GM21737 (cell line): ENCODE measurements at regions not wholly inside any gene's neighbourhood (a gene's known extent, or its start where the extent isn't known, plus 50 kb on each side); places are given as distances from the start of the nearest gene placed in this dataset.
"Not testable (repeated sequence)": the region's sequence is repeated elsewhere in the genome, so short reads cannot be mapped to it uniquely, and the experiment has no call there.

Experiments used
- ATAC-seq: cut with Tn5 transposase; IDR thresholded peaks from one replicate; pipeline ENCODE4 v1.9.1; 2021; ENCODE audit warnings: mild to moderate bottlenecking, moderate library complexity; ENCODE audit not compliant: unreplicated experiment

DNA sequence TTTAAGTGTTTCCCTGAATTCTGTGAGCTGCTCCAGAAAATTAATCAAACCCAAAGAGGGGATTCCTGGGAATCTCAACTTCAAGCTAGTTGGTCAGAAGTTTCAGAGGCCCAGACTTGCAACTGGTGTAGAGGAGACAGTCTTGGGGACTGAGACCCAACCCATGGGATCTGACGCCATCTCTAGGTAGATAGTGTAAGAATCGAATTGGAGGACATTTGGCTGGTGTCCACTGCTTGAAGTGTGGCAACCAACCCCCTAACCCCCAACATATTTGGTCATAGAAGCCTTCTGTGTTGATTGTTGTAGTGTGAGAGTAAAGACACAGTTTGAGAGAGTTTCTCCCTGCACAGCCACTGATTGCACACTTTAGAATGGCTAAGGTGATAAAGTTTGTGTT is 103.5 kb upstream of the CARMIL1 start:
- ATAC-seq: no peak

GRCh38 chr6:25176466-25176865 is 102.7 kb upstream of the CARMIL1 start:
- ATAC-seq: no peak

GRCh38 chr6:25177500-25178028 is 101.6 kb upstream of the CARMIL1 start:
- no peak for ATAC-seq

GRCh38 chr6:25178336-25179035 is 100.7 kb upstream of the CARMIL1 start:
- no peak for ATAC-seq

GRCh38 chr6:25179051-25179778 is 100.0 kb upstream of the CARMIL1 start:
- ATAC-seq: no peak

- no peak for ATAC-seq
Observed at GRCh38 chr6:25180630-25181349, 98.4 kb upstream of the CARMIL1 start.

GRCh38 chr6:25181350-25181724 is 97.8 kb upstream of the CARMIL1 start:
- no peak for ATAC-seq

DNA sequence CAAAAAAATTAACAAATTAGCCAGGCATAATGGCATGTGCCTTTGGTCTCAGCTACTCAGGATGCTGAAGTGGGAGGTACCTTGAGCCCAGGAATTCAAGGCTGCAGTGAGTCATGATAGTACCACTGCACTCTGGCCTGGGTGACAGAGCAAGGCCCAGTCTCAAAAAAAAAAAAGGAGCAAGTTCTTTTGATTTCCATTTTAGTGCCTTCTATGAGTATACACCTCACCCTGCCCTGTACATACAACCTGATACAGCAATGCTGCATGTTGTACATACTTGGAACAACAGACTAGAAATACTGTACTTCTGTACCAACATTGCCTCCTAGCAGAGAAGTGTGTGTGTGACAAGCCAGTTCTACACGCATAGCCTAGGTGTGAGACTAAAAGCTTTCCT is 97.3 kb upstream of the CARMIL1 start:
- ATAC-seq: no peak

DNA sequence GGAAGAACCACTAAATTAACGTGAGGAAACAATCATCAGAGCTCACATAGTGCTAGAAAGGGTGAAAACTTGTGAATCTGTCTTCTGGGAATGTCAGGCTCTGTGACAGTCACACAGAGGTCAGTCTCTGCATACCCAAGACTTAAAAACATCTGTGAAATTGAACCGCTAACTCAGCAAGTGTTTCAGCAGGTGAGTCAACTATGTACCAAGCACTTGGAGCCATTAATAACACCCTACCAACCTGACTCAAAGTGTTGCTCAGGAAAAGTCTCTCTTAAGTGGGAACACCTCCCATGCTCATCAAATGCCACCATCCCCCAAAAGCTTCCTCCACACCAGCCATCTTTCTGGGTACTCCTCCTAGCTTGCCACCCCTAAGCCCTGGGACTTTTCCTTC is 92.3 kb upstream of the CARMIL1 start:
- ATAC-seq: no peak

- no peak for ATAC-seq
Observed at GRCh38 chr6:25188232-25188631, 90.9 kb upstream of the CARMIL1 start.

- ATAC-seq: no peak
Observed at GRCh38 chr6:25192590-25193459, 86.3 kb upstream of the CARMIL1 start.

- ATAC-seq: no peak
Observed at GRCh38 chr6:25193460-25194171, 85.6 kb upstream of the CARMIL1 start.

DNA sequence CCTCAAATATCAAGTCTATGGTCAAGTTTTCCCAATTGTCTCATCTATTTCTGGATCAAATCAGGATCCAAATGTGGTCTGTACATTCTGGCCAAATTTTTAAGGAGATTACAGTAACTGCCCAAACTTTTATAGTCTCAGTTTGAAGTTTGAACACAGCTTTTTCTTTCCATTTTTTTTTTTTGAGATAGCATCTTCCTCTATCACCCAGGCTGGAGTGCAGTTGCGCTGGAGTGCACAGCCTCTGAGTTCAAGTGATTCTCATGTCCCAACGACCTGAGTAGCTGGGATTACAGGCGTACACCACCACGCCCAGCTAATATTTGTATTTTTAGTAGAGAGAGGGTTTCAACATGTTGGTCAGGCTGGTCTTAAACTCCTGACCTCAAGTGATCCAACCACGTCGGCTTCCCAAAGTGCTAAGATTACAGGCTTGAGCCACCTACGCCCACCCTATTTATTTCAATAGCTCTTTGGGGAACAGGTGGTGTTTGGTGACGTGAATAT is 84.9 kb upstream of the CARMIL1 start:
- ATAC-seq: no peak

GRCh38 chr6:25196464-25196863 is 82.7 kb upstream of the CARMIL1 start:
- no peak for ATAC-seq

GRCh38 chr6:25197111-25197510 is 82.1 kb upstream of the CARMIL1 start:
- ATAC-seq: no peak

DNA sequence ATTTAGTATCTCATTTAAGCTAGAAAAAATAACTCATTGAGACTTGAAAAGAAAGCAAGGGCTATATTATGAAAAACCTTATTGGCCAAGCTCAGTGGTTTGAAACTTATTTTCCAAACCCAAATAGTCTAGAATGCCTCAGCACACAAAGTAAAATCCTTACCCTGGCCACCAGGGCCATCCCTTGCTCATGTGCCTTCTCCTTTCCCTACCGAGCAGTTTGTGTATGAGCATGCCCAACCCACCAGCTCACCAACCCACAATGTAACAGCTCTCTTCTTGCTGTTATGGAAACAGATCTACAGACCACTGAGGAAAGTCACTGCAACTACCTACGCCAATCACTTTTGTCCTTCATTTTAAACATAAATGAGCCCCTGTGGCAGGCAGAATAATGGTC is 79.6 kb upstream of the CARMIL1 start:
- no peak for ATAC-seq

- no peak for ATAC-seq
Observed at GRCh38 chr6:25202504-25202903, 76.7 kb upstream of the CARMIL1 start.

GRCh38 chr6:25205629-25206028 is 73.5 kb upstream of the CARMIL1 start:
- no peak for ATAC-seq

GRCh38 chr6:25207453-25208155 is 71.6 kb upstream of the CARMIL1 start:
- ATAC-seq: not testable (repeated sequence)
